ENCODE measurements at regions not wholly inside any gene's neighbourhood (a gene's known extent, or its start where the extent isn't known, plus 50 kb on each side); places are given as distances from the start of the nearest gene placed in this dataset.

DNA sequence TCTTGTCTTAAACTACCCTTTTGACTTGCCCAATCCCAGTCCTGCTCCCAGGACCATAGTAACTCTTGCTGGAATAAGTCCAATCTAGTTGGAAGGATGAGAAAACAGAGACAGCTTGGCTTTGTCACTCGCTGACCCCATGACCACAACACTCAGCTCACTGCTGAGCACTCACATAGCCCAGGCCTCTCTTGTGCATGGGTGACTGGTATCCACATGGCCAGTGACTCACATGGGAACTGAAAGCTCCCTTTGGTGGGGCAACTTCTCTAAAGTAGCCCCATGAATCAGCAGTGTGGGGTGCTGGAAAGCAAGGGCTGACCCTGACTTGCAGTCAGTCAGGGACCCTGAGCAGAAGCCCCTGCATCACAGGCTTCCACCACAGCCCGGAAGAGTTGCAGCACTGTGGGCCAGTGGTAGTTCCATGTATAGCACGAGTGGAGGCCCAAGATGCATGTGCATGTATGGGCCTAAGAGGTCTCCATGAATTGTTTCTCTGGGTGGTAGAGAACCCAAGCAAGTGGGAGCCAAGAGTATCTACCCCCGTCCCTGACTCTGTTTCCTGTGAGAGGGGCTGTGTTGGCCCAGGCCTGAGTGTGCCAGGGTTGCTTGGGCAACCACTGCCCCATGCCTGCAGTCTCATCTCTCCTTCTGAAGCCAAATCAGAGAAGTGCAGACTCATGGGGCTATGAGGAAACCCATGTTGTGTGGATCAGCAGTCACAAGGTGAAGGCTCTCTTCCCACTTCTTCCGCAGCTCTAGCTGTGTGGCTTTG is 62.1 kb upstream of the XCR1 start:
- DNase-seq = no peak

GRCh38 chr3:46087871-46088270 is 60.6 kb upstream of the XCR1 start:
- DNase-seq = no peak

- no peak for DNase-seq
Measured at GRCh38 chr3:46086986-46087385, 59.7 kb upstream of the XCR1 start.

DNA sequence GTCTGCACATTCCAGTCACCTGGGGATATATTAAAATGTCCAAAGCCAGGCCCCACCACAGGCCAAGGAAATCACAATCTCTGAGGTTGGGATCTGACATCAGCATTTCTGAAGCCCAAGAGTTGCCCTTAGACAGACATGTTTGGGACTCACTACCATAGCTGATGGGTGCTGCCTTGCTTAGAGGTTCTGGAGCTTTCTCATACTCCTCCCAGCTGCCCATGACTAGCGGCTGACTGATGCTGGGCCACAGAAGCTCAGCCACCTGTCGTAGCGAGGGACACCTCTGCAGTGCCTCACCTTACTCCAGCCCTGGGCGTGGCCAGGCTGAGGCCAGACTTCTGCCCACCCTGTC is 58.8 kb upstream of the XCR1 start:
- DNase-seq = no peak

GRCh38 chr3:46085421-46086082 is 58.3 kb upstream of the XCR1 start:
- no peak for DNase-seq

DNA sequence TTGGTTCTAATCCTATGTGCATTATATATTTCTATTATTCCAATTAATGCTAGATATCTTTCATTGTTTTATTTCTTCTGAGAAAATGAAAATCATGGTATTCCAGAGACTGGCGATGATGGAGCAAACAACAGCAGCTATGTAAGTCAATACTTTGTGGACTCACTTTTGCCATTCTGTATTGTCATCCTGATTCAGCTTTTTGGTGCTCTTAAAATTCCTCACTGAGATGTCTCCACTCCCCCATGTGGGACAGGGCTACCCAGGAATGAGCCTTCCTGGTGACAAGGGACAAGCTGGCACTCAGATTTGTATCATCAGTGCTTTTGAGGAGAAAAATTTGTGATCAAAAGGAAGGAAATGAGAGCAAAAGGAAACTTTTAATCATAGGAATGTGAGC is 56.7 kb upstream of the XCR1 start:
- DNase-seq = no peak

DNA sequence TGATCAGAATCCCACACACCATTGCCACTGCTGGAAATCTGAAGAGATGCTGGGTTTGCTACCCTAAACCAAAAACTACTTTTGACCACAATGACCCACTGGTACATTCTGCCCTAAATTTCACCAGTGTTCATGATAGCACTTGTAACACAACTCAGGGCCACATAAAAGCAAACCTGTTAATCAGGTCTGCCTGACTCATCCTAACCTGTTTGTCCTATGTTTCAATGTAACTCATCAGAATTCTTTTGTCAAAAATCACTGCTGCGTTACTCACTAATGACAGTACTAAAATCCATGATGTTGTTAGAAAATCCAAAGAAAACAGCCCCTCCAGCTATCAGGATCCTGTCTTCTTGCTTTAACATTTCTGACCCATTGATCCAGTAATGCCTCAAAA is 55.6 kb upstream of the XCR1 start:
- DNase-seq = no peak

DNA sequence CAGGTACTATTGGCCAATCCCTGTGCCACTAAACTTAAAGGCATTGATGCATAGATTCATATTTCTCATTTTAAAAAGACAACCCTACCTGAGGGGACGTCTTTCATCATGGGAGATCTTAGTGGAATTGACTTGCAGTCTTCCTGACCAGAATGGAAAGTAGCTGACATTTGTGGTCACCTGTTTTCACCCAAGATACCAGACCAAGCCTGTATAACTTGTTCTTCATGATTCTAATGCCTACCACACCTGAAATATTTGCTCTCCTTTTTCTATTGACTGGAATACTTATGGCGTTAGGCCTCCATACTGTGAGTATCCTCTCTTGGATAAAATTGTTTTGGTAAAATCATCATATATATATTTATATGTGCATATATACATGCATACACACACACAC is 54.7 kb upstream of the XCR1 start:
- no peak for DNase-seq

DNA sequence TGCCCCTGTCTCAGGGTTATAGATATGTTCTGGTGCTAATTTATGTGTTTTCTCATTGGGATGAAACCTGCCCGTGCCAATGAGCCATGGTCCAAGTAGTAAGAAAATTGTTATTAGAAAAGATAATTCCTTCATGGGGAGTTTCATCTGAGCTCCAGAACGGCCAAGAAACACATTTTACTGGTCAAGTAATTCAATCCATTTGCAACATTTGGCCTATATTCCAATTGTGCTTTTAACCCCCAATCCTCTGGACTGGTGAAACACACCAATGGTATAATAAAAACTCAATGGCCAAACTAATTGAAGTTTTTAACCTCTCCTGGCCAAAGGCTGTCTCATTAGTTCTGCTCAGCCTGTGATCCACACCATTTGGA is 53.7 kb upstream of the XCR1 start:
- DNase-seq = no peak

GRCh38 chr3:46080124-46080968 is 53.1 kb upstream of the XCR1 start:
- no peak for DNase-seq

GRCh38 chr3:46078712-46079400 is 51.6 kb upstream of the XCR1 start:
- DNase-seq = peak; percentile 87
